ENCODE measurements at regions not wholly inside any gene's neighbourhood (a gene's known extent, or its start where the extent isn't known, plus 50 kb on each side); places are given as distances from the start of the nearest gene placed in this dataset.

- DNase-seq (ENCODE audit: low read depth): no peak
These were observed 152.8 kb downstream of the B3GNT2 start for GRCh38 chr2:62348700-62349099.

GRCh38 chr2:62347563-62348270 lies 151.8 kb downstream of the B3GNT2 start:
- Histone ChIP-seq H3K27me3 (ENCODE audit: control insufficient read depth, insufficient read depth, low read length) (no peaks in the 10 kb centered on the region), H3K36me3 (ENCODE audit: control insufficient read depth, insufficient read depth, low read length) (no peaks in the 10 kb centered on the region), H3K4me3 (ENCODE audit: low read depth, low read length) (no peak overlapping the region)
- no peak for DNase-seq (ENCODE audit: low read depth)
- TF ChIP-seq CTCF (IDR thresholded peaks at IDR 0.05; ENCODE audit: insufficient read depth, low read length, poor library complexity, severe bottlenecking): no peak

More at GRCh38 chr2:62348700-62349099, 152.8 kb downstream of the B3GNT2 start:
- no peaks in the 10 kb centered on the region for H3K36me3 ChIP-seq (ENCODE audit: control insufficient read depth, insufficient read depth, low read length)
- no peak overlapping the region for H3K4me3 ChIP-seq (ENCODE audit: low read depth, low read length)
- TF ChIP-seq CTCF (IDR thresholded peaks at IDR 0.05; ENCODE audit: insufficient read depth, low read length, poor library complexity, severe bottlenecking): no peak
- no peaks in the 10 kb centered on the region for H3K27me3 ChIP-seq (ENCODE audit: control insufficient read depth, insufficient read depth, low read length)

- no peak for TF ChIP-seq CTCF (IDR thresholded peaks at IDR 0.05; ENCODE audit: insufficient read depth, low read length, poor library complexity, severe bottlenecking)
- Histone ChIP-seq H3K4me3 (ENCODE audit: low read depth, low read length) (no peak overlapping the region), H3K36me3 (ENCODE audit: control insufficient read depth, insufficient read depth, low read length) (no peaks in the 10 kb centered on the region), H3K27me3 (ENCODE audit: control insufficient read depth, insufficient read depth, low read length) (no peaks in the 10 kb centered on the region)
- peak; percentile 80 for DNase-seq (ENCODE audit: low read depth)
These were observed 148.6 kb downstream of the B3GNT2 start for GRCh38 chr2:62344472-62344871.

- H3K27me3 ChIP-seq (ENCODE audit: control insufficient read depth, insufficient read depth, low read length): no peaks in the 10 kb centered on the region
- DNase-seq (ENCODE audit: low read depth): no peak
- no peaks in the 10 kb centered on the region for H3K36me3 ChIP-seq (ENCODE audit: control insufficient read depth, insufficient read depth, low read length)
- no peak for TF ChIP-seq CTCF (IDR thresholded peaks at IDR 0.05; ENCODE audit: insufficient read depth, low read length, poor library complexity, severe bottlenecking)
- H3K4me3 ChIP-seq (ENCODE audit: low read depth, low read length): no peak overlapping the region
These were observed 147.9 kb downstream of the B3GNT2 start for GRCh38 chr2:62343636-62344337.

GRCh38 chr2:62343206-62343605 lies 147.3 kb downstream of the B3GNT2 start:
- Histone ChIP-seq H3K27me3 (ENCODE audit: control insufficient read depth, insufficient read depth, low read length) (no peaks in the 10 kb centered on the region), H3K4me3 (ENCODE audit: low read depth, low read length) (no peak overlapping the region), H3K36me3 (ENCODE audit: control insufficient read depth, insufficient read depth, low read length) (no peaks in the 10 kb centered on the region)
- no peak for TF ChIP-seq CTCF (IDR thresholded peaks at IDR 0.05; ENCODE audit: insufficient read depth, low read length, poor library complexity, severe bottlenecking)
- DNase-seq (ENCODE audit: low read depth): no peak

All from kidney epithelial cell (primary cell).